ENCODE measurements at regions not wholly inside any gene's neighbourhood (a gene's known extent, or its start where the extent isn't known, plus 50 kb on each side); places are given as distances from the start of the nearest gene placed in this dataset.

GRCh38 chr7:121519548-121520521, 123.7 kb upstream of the FAM3C start:
- no peak for TF ChIP-seq POLR2A (IDR thresholded peaks at IDR 0.05; ENCODE audit: low read length)
- no peak for TF ChIP-seq MAZ (IDR thresholded peaks at IDR 0.05; ENCODE audit: borderline replicate concordance, low read depth, low read length)
- TF ChIP-seq CTCF (IDR thresholded peaks at IDR 0.05): no peak
- no peak for TF ChIP-seq EP300 (IDR thresholded peaks at IDR 0.05)
- no peak for TF ChIP-seq KDM5A (IDR thresholded peaks at IDR 0.05)
